HuH-7.5 (cell line): ENCODE measurements at regions not wholly inside any gene's neighbourhood (a gene's known extent, or its start where the extent isn't known, plus 50 kb on each side); places are given as distances from the start of the nearest gene placed in this dataset.
"Not testable (repeated sequence)": the region's sequence is repeated elsewhere in the genome, so short reads cannot be mapped to it uniquely, and the experiment has no call there.

Source experiments
- DNase-seq: peaks from one replicate; pipeline ENCODE4 v3.0.0; 2011; ENCODE audit warnings: low spot score

- no peak for DNase-seq
Measured at GRCh38 chr14:71396050-71396677, 488.9 kb downstream of the PCNX1 start.

- DNase-seq: no peak
Measured at GRCh38 chr14:71397371-71397770, 490.1 kb downstream of the PCNX1 start.

GRCh38 chr14:71398450-71398849 lies 491.2 kb downstream of the PCNX1 start:
- no peak for DNase-seq

GRCh38 chr14:71399057-71399487 lies 491.8 kb downstream of the PCNX1 start:
- DNase-seq: no peak

GRCh38 chr14:71400871-71401321 lies 493.6 kb downstream of the PCNX1 start:
- no peak for DNase-seq

GRCh38 chr14:71402415-71402814 lies 495.2 kb downstream of the PCNX1 start:
- DNase-seq: not testable (repeated sequence)

GRCh38 chr14:71403656-71404055 lies 496.4 kb downstream of the PCNX1 start:
- no peak for DNase-seq

- DNase-seq: no peak
Measured at GRCh38 chr14:71405676-71406075, 498.4 kb downstream of the PCNX1 start.

GRCh38 chr14:71408362-71409030 lies 501.2 kb downstream of the PCNX1 start:
- DNase-seq: no peak

- no peak for DNase-seq
Measured at GRCh38 chr14:71410578-71411284, 503.5 kb downstream of the PCNX1 start.

GRCh38 chr14:71411285-71411595 lies 504.0 kb downstream of the PCNX1 start:
- DNase-seq: no peak

- DNase-seq: no peak
Measured at GRCh38 chr14:71411738-71412137, 504.5 kb downstream of the PCNX1 start.

GRCh38 chr14:71414631-71415403 lies 507.6 kb downstream of the PCNX1 start:
- no peak for DNase-seq

GRCh38 chr14:71415404-71415690 lies 508.1 kb downstream of the PCNX1 start:
- DNase-seq: no peak

GRCh38 chr14:71416392-71416791 lies 509.1 kb downstream of the PCNX1 start:
- DNase-seq: no peak

GRCh38 chr14:71418532-71419245 lies 511.4 kb downstream of the PCNX1 start:
- DNase-seq: no peak

- DNase-seq: no peak
Measured at GRCh38 chr14:71423481-71423880, 508.7 kb upstream of the RGS6 start.

GRCh38 chr14:71424941-71425340 lies 507.3 kb upstream of the RGS6 start:
- no peak for DNase-seq

GRCh38 chr14:71426001-71426400 lies 506.2 kb upstream of the RGS6 start:
- no peak for DNase-seq

- no peak for DNase-seq
Measured at GRCh38 chr14:71429902-71430301, 502.3 kb upstream of the RGS6 start.

- DNase-seq: no peak
Measured at GRCh38 chr14:71430321-71430677, 501.9 kb upstream of the RGS6 start.

GRCh38 chr14:71430678-71431376 lies 501.4 kb upstream of the RGS6 start:
- no peak for DNase-seq
